GM21381 (cell line): ENCODE measurements at regions not wholly inside any gene's neighbourhood (a gene's known extent, or its start where the extent isn't known, plus 50 kb on each side); places are given as distances from the start of the nearest gene placed in this dataset.
"Not testable (repeated sequence)": the region's sequence is repeated elsewhere in the genome, so short reads cannot be mapped to it uniquely, and the experiment has no call there.

Experiments used
- ATAC-seq: cut with Tn5 transposase; IDR thresholded peaks from one replicate; pipeline ENCODE4 v1.9.1; 2021; ENCODE audit warnings: mild to moderate bottlenecking, moderate library complexity; ENCODE audit not compliant: unreplicated experiment

- ATAC-seq: no peak
These were observed 182.2 kb downstream of the INHBB start for GRCh38 chr2:120528051-120528692.

- no peak for ATAC-seq
These were observed 182.7 kb downstream of the INHBB start for GRCh38 chr2:120528693-120529076.

GRCh38 chr2:120530781-120531180 lies 184.8 kb downstream of the INHBB start:
- no peak for ATAC-seq

GRCh38 chr2:120531365-120531764 lies 185.4 kb downstream of the INHBB start:
- no peak for ATAC-seq

- ATAC-seq: no peak
These were observed 186.1 kb downstream of the INHBB start for GRCh38 chr2:120531863-120532600.

- ATAC-seq: no peak
These were observed 187.7 kb downstream of the INHBB start for GRCh38 chr2:120533625-120534024.

GRCh38 chr2:120534457-120534856 lies 188.5 kb downstream of the INHBB start:
- no peak for ATAC-seq

GRCh38 chr2:120535081-120535480 lies 189.1 kb downstream of the INHBB start:
- ATAC-seq: no peak

GRCh38 chr2:120536141-120536540 lies 190.2 kb downstream of the INHBB start:
- ATAC-seq: no peak

GRCh38 chr2:120538691-120539423 lies 192.9 kb downstream of the INHBB start:
- no peak for ATAC-seq

- ATAC-seq: no peak
These were observed 193.5 kb downstream of the INHBB start for GRCh38 chr2:120539424-120539936.

- no peak for ATAC-seq
These were observed 194.2 kb downstream of the INHBB start for GRCh38 chr2:120539937-120540718.

- ATAC-seq: no peak
These were observed 194.7 kb upstream of the GLI2 start for GRCh38 chr2:120540719-120541552.

- ATAC-seq: no peak
These were observed 194.1 kb upstream of the GLI2 start for GRCh38 chr2:120541553-120541932.

- ATAC-seq: no peak
These were observed 193.5 kb upstream of the GLI2 start for GRCh38 chr2:120541972-120542670.

GRCh38 chr2:120542911-120543527 lies 192.6 kb upstream of the GLI2 start:
- no peak for ATAC-seq

GRCh38 chr2:120543899-120544298 lies 191.8 kb upstream of the GLI2 start:
- no peak for ATAC-seq

GRCh38 chr2:120544522-120544921 lies 191.1 kb upstream of the GLI2 start:
- no peak for ATAC-seq

GRCh38 chr2:120545007-120545406 lies 190.7 kb upstream of the GLI2 start:
- ATAC-seq: not testable (repeated sequence)
